Gastrocnemius medialis (tissue), 4 donors: ENCODE measurements at regions not wholly inside any gene's neighbourhood (a gene's known extent, or its start where the extent isn't known, plus 50 kb on each side); places are given as distances from the start of the nearest gene placed in this dataset.

ENCODE experiments used
- ATAC-seq, 2 donors: fragments of 150-250 bp; one replicate each; pipeline ENCODE4 v1.9.1; 2016
- DNase-seq, 2 donors: peaks; one replicate each; pipeline ENCODE4 v3.0.0-alpha.2; 2019
- H3K27ac ChIP-seq, 4 donors: fragments of 200-600 bp; sonication (generic); 1 replicate in 1 of 4; 2 replicates in 3 of 4; pipeline ENCODE4 v1.5.1; 2016 to 2018; ENCODE audit warnings: mild to moderate bottlenecking in 2 of 4, moderate library complexity in 1 of 4
- H3K27me3 ChIP-seq, 3 donors: fragments of 200-600 bp; sonication (generic) in 2 of 3; 1 replicate in 1 of 3; 2 replicates in 2 of 3; pipeline versions ENCODE4 v1.5.1 to v1.6.0; 2016 to 2019; ENCODE audit warnings: mild to moderate bottlenecking in 1 of 3, moderate library complexity in 1 of 3
- H3K36me3 ChIP-seq, 2 donors: fragments of 200-600 bp; sonication (generic) in 1 of 2; one replicate each; pipeline ENCODE4 v1.5.1; 2017 to 2018
- H3K4me1 ChIP-seq, 2 donors: fragments of 200-600 bp; sonication (generic) in 1 of 2; one replicate each; pipeline ENCODE4 v1.5.1; 2016 to 2017; ENCODE audit warnings: mild to moderate bottlenecking in 2 of 2
- H3K4me3 ChIP-seq, 4 donors: fragments of 200-600 bp; sonication (generic) in 3 of 4; 1 replicate in 1 of 4; 2 replicates in 3 of 4; pipeline ENCODE4 v1.5.1; 2016 to 2019; ENCODE audit warnings: mild to moderate bottlenecking in 2 of 4
- H3K9me3 ChIP-seq, 3 donors: fragments of 200-600 bp; sonication (generic) in 2 of 3; 1 replicate in 1 of 3; 2 replicates in 2 of 3; pipeline ENCODE4 v1.5.1; 2016 to 2019
- CTCF ChIP-seq, 5 experiments: fragments of 450-650 bp in 3 of 5; fragments of 200-600 bp in 2 of 5; sonication (generic) in 2 of 5; IDR thresholded peaks in 4 of 5; conservative IDR thresholded peaks in 1 of 5; 1 replicate in 4 of 5; 2 replicates in 1 of 5; pipeline ENCODE4 v1.5.1; 2016 to 2019; ENCODE audit warnings: antibody characterized with exemption in 5 of 5, mild to moderate bottlenecking in 3 of 5, moderate library complexity in 3 of 5
- POLR2A ChIP-seq, 2 donors: fragments of 450-650 bp; IDR thresholded peaks; one replicate each; pipeline ENCODE4 v1.6.1; 2017; ENCODE audit warnings: antibody characterized with exemption in 2 of 2, mild to moderate bottlenecking in 2 of 2, moderate library complexity in 2 of 2
- in situ Hi-C, 4 donors: fragments of 200-750 bp; cut with MboI; loops; one replicate each; pipeline versions ENCODE4 v1.15.0 to v1.8.0; 2017; ENCODE audit warnings: low sequenced_read_pairs in 4 of 4
- intact Hi-C: fragments of 100-400 bp; cut with DNase I; formaldehyde crosslinking; loops from one replicate; pipeline ENCODE4 v1.15.1; 2023; ENCODE audit warnings: low total_unique reads

- DNase-seq: no peak
- H3K9me3 ChIP-seq: no peaks in the 10 kb centered on the region
- ATAC-seq: no peak
- in situ Hi-C loops (no loop called here), intact Hi-C loops (no loop called here)
- no peaks in the 10 kb centered on the region for H3K36me3 ChIP-seq
- no peak overlapping the region for H3K4me3 ChIP-seq
- no peak for TF ChIP-seq CTCF (IDR thresholded peaks at IDR 0.05 in 4 of 5, conservative IDR thresholded peaks at IDR 0.05 in 1 of 5)
- TF ChIP-seq POLR2A (IDR thresholded peaks at IDR 0.05): no peak
- H3K27ac ChIP-seq: no peak overlapping the region
- H3K4me1 ChIP-seq: no peaks in the 10 kb centered on the region
- H3K27me3 ChIP-seq: no peaks in the 10 kb centered on the region
Observed at GRCh38 chr3:94305835-94306611, 243.2 kb downstream of the NSUN3 start.

- intact Hi-C loops: no loop called here
- DNase-seq: no peak
- in situ Hi-C loops: no loop called here
- H3K9me3 ChIP-seq: no peaks in the 10 kb centered on the region
- no peaks in the 10 kb centered on the region for H3K4me1 ChIP-seq
- no peaks in the 10 kb centered on the region for H3K27me3 ChIP-seq
- no peak overlapping the region for H3K27ac ChIP-seq
- TF ChIP-seq CTCF (IDR thresholded peaks at IDR 0.05 in 4 of 5, conservative IDR thresholded peaks at IDR 0.05 in 1 of 5) (no peak), POLR2A (IDR thresholded peaks at IDR 0.05) (no peak)
- H3K4me3 ChIP-seq: no peak overlapping the region
- no peak for ATAC-seq
- no peaks in the 10 kb centered on the region for H3K36me3 ChIP-seq
Observed at GRCh38 chr3:94307588-94307987, 244.7 kb downstream of the NSUN3 start.

GRCh38 chr3:94308767-94309166 is 245.9 kb downstream of the NSUN3 start:
- in situ Hi-C loops: no loop called here
- H3K4me3 ChIP-seq: no peak overlapping the region
- no peaks in the 10 kb centered on the region for H3K4me1 ChIP-seq
- H3K9me3 ChIP-seq: no peaks in the 10 kb centered on the region
- no peaks in the 10 kb centered on the region for H3K36me3 ChIP-seq
- intact Hi-C loops: no loop called here
- ATAC-seq: no peak
- no peaks in the 10 kb centered on the region for H3K27me3 ChIP-seq
- no peak for TF ChIP-seq CTCF (IDR thresholded peaks at IDR 0.05 in 4 of 5, conservative IDR thresholded peaks at IDR 0.05 in 1 of 5)
- no peak for TF ChIP-seq POLR2A (IDR thresholded peaks at IDR 0.05)
- no peak overlapping the region for H3K27ac ChIP-seq
- no peak for DNase-seq

- in situ Hi-C loops (no loop called here), intact Hi-C loops (no loop called here)
- Histone ChIP-seq H3K9me3 (no peaks in the 10 kb centered on the region), H3K27me3 (no peaks in the 10 kb centered on the region), H3K4me1 (no peaks in the 10 kb centered on the region), H3K4me3 (no peak overlapping the region), H3K27ac (no peak overlapping the region), H3K36me3 (no peaks in the 10 kb centered on the region)
- TF ChIP-seq CTCF (IDR thresholded peaks at IDR 0.05 in 4 of 5, conservative IDR thresholded peaks at IDR 0.05 in 1 of 5) (no peak), POLR2A (IDR thresholded peaks at IDR 0.05) (no peak)
- no peak for ATAC-seq
- no peak for DNase-seq
Observed at GRCh38 chr3:94310341-94311135, 247.7 kb downstream of the NSUN3 start.
